Progenitor cell of endocrine pancreas (in vitro differentiated cells): ENCODE measurements at regions not wholly inside any gene's neighbourhood (a gene's known extent, or its start where the extent isn't known, plus 50 kb on each side); places are given as distances from the start of the nearest gene placed in this dataset.
"Not testable (repeated sequence)": the region's sequence is repeated elsewhere in the genome, so short reads cannot be mapped to it uniquely, and the experiment has no call there.

Experiments used
- DNase-seq: peaks from one replicate; pipeline ENCODE4 v3.0.0; 2021; ENCODE audit warnings: low spot score; ENCODE audit not compliant: unreplicated experiment
- H3K27ac Mint-ChIP-seq: 2 replicates; pipeline ENCODE4 v1.8.0; 2021; ENCODE audit warnings: mild to moderate bottlenecking, moderate library complexity, mixed read lengths
- H3K27me3 Mint-ChIP-seq: 2 replicates; pipeline ENCODE4 v1.8.0; 2021; ENCODE audit warnings: mixed read lengths
- H3K36me3 Mint-ChIP-seq: 2 replicates; pipeline ENCODE4 v1.8.0; 2022; ENCODE audit warnings: mixed read lengths; ENCODE audit not compliant: insufficient read depth
- H3K4me1 Mint-ChIP-seq: 2 replicates; pipeline ENCODE4 v1.8.0; 2021; ENCODE audit warnings: low read depth, mixed read lengths
- H3K4me3 Mint-ChIP-seq: 2 replicates; pipeline ENCODE4 v1.8.0; 2021; ENCODE audit warnings: low read depth, mild to moderate bottlenecking, moderate library complexity, mixed read lengths
- H3K9me3 Mint-ChIP-seq: 2 replicates; pipeline ENCODE4 v1.8.0; 2021; ENCODE audit warnings: low read depth, mixed read lengths
- CTCF ChIP-seq: fragments of 200-600 bp; sonication (generic); IDR thresholded peaks from one replicate; pipeline ENCODE4 v1.5.0; 2021; ENCODE audit warnings: antibody characterized with exemption, mild to moderate bottlenecking; ENCODE audit not compliant: unreplicated experiment

GRCh38 chr7:96562458-96562857 is 147.2 kb downstream of the SEM1 start:
- no peaks in the 10 kb centered on the region for H3K4me1 Mint-ChIP-seq
- no peak for TF ChIP-seq CTCF
- no peaks in the 10 kb centered on the region for H3K9me3 Mint-ChIP-seq
- H3K27me3 Mint-ChIP-seq, result no peaks in the 10 kb centered on the region
- H3K27ac Mint-ChIP-seq, result no peak overlapping the region
- DNase-seq, result no peak
- no peaks in the 10 kb centered on the region for H3K36me3 Mint-ChIP-seq
- H3K4me3 Mint-ChIP-seq, result no peak overlapping the region

GRCh38 chr7:96561892-96562291 is 147.8 kb downstream of the SEM1 start:
- no peak overlapping the region for H3K27ac Mint-ChIP-seq
- no peak for TF ChIP-seq CTCF
- H3K4me3 Mint-ChIP-seq, result no peak overlapping the region
- no peak for DNase-seq
- no peaks in the 10 kb centered on the region for H3K27me3 Mint-ChIP-seq
- no peaks in the 10 kb centered on the region for H3K36me3 Mint-ChIP-seq
- no peaks in the 10 kb centered on the region for H3K4me1 Mint-ChIP-seq
- H3K9me3 Mint-ChIP-seq, result no peaks in the 10 kb centered on the region

GRCh38 chr7:96558530-96558929 is 151.1 kb downstream of the SEM1 start:
- H3K27me3 Mint-ChIP-seq, result no peaks in the 10 kb centered on the region
- H3K9me3 Mint-ChIP-seq, result peaks cover 3% of the 10 kb centered on the region
- H3K4me1 Mint-ChIP-seq, result no peaks in the 10 kb centered on the region
- TF ChIP-seq CTCF, result no peak
- no peak overlapping the region for H3K4me3 Mint-ChIP-seq
- no peak for DNase-seq
- no peaks in the 10 kb centered on the region for H3K36me3 Mint-ChIP-seq
- H3K27ac Mint-ChIP-seq, result no peak overlapping the region

GRCh38 chr7:96558093-96558492 is 151.6 kb downstream of the SEM1 start:
- TF ChIP-seq CTCF, result no peak
- Mint-ChIP-seq H3K36me3 (no peaks in the 10 kb centered on the region), H3K4me1 (no peaks in the 10 kb centered on the region), H3K27ac (no peak overlapping the region), H3K27me3 (no peaks in the 10 kb centered on the region), H3K4me3 (no peak overlapping the region), H3K9me3 (peaks cover 3% of the 10 kb centered on the region)
- no peak for DNase-seq

- H3K27ac Mint-ChIP-seq, H3K4me3 Mint-ChIP-seq, H3K9me3 Mint-ChIP-seq, H3K4me1 Mint-ChIP-seq, H3K27me3 Mint-ChIP-seq, DNase-seq, H3K36me3 Mint-ChIP-seq: not testable (repeated sequence)
Observed at GRCh38 chr7:96557598-96557997, 152.0 kb downstream of the SEM1 start.

- no peak for DNase-seq
- no peaks in the 10 kb centered on the region for H3K27me3 Mint-ChIP-seq
- TF ChIP-seq CTCF, result no peak
- H3K9me3 Mint-ChIP-seq, result no peaks in the 10 kb centered on the region
- no peak overlapping the region for H3K27ac Mint-ChIP-seq
- H3K4me1 Mint-ChIP-seq, result no peaks in the 10 kb centered on the region
- H3K36me3 Mint-ChIP-seq, result no peaks in the 10 kb centered on the region
- no peak overlapping the region for H3K4me3 Mint-ChIP-seq
Observed at GRCh38 chr7:96548664-96549063, 161.0 kb downstream of the SEM1 start.
